ENCODE measurements at regions not wholly inside any gene's neighbourhood (a gene's known extent, or its start where the extent isn't known, plus 50 kb on each side); places are given as distances from the start of the nearest gene placed in this dataset.

- CTCF ChIA-PET (ENCODE audit: low intra/inter-chr PET ratio, low total read pairs) = no interaction called here
- intact Hi-C loops (cut with micrococcal nuclease; ENCODE audit: unreplicated experiment) = no loop called here
Observed at GRCh38 chr2:789529-789928, 112.3 kb upstream of the TMEM18 start.

GRCh38 chr2:788227-789032, 111.2 kb upstream of the TMEM18 start:
- Histone ChIP-seq H3K36me3 (replicated peaks in 1 of 2; ENCODE audit: control insufficient read depth in 1 of 2, insufficient read depth in 2 of 2, low read length in 2 of 2) (no peaks in the 10 kb centered on the region), H3K4me3 (replicated peaks in 1 of 3; ENCODE audit: insufficient read depth in 1 of 3, low read depth in 2 of 3, low read length in 3 of 3) (no peak overlapping the region), H3K9ac (ENCODE audit: insufficient read depth, low read depth, low read length) (no peak overlapping the region), H3K4me1 (ENCODE audit: insufficient read depth, low read length) (no peaks in the 10 kb centered on the region), H3K79me2 (ENCODE audit: insufficient read depth, low read length) (no peaks in the 10 kb centered on the region), H3K4me2 (ENCODE audit: low read depth, low read length) (no peak overlapping the region), H3K27me3 (ENCODE audit: control insufficient read depth in 1 of 2, insufficient read depth in 2 of 2, low read length in 2 of 2) (peaks cover 0 to 27% of the 10 kb centered on the region in 2 experiments; a peak in 3 of 5 replicates), H4K20me1 (ENCODE audit: insufficient read depth, low read length) (no peaks in the 10 kb centered on the region; the same call in 1 of the 2 replicates), H3K27ac (ENCODE audit: extremely low read length, insufficient read depth, low read length) (no peak overlapping the region), H2AFZ (ENCODE audit: low read length) (no peak overlapping the region), H3K9me3 (ENCODE audit: low read length) (no peaks in the 10 kb centered on the region; the same call in 1 of the 2 replicates)
- ChIA-PET CTCF (ENCODE audit: low intra/inter-chr PET ratio, low total read pairs) (no interaction called here), POLR2A (no interaction called here)
- no TSS peak for BruUV-seq (replicated peaks)
- FAIRE-seq (no peak), ATAC-seq (no peak), DNase-seq (ENCODE audit: low spot score) (no peak)
- TF ChIP-seq RFXANK (CRISPR knock-in tag; IDR thresholded peaks at IDR 0.05) (no peak), HOXA3 (CRISPR knock-in tag; IDR thresholded peaks at IDR 0.05) (no peak)
- in situ Hi-C loops (cut with HindIII; ENCODE audit: extremely low pct_ligation_motif_present, low pct_unique_long_range_greater_than_20kb) = no loop called here
- intact Hi-C loops (cut with micrococcal nuclease; ENCODE audit: unreplicated experiment) = no loop called here
- 32% methylated on average over 14 of the region's 17 CpGs for WGBS (ENCODE audit: low lambda C conversion rate)

More at GRCh38 chr2:789529-789928, 112.3 kb upstream of the TMEM18 start:
- FAIRE-seq = no peak
- H3K27ac ChIP-seq (ENCODE audit: extremely low read length, insufficient read depth, low read length) = no peak overlapping the region
- H3K4me1 ChIP-seq (ENCODE audit: insufficient read depth, low read length) = no peaks in the 10 kb centered on the region
- no peak overlapping the region for H3K9ac ChIP-seq (ENCODE audit: insufficient read depth, low read depth, low read length)
- H2AFZ ChIP-seq (ENCODE audit: low read length) = no peak overlapping the region
- no peak for DNase-seq (ENCODE audit: low spot score)
- BruUV-seq (replicated peaks) = no TSS peak
- no peak overlapping the region for H3K4me3 ChIP-seq (replicated peaks in 1 of 3; ENCODE audit: insufficient read depth in 1 of 3, low read depth in 2 of 3, low read length in 3 of 3)
- H3K9me3 ChIP-seq (ENCODE audit: low read length) = no peaks in the 10 kb centered on the region; the same call in 1 of the 2 replicates
- H3K27me3 ChIP-seq (ENCODE audit: control insufficient read depth in 1 of 2, insufficient read depth in 2 of 2, low read length in 2 of 2) = peaks cover 0 to 33% of the 10 kb centered on the region in 2 experiments; a peak in 4 of 5 replicates
- H3K36me3 ChIP-seq (replicated peaks in 1 of 2; ENCODE audit: control insufficient read depth in 1 of 2, insufficient read depth in 2 of 2, low read length in 2 of 2) = no peaks in the 10 kb centered on the region
- no peak overlapping the region for H3K4me2 ChIP-seq (ENCODE audit: low read depth, low read length)
- ATAC-seq = no peak
- 7% methylated on average over 2 of the region's 3 CpGs for WGBS (ENCODE audit: low lambda C conversion rate)
- POLR2A ChIA-PET = no interaction called here
- in situ Hi-C loops (cut with HindIII; ENCODE audit: extremely low pct_ligation_motif_present, low pct_unique_long_range_greater_than_20kb) = no loop called here
- H4K20me1 ChIP-seq (ENCODE audit: insufficient read depth, low read length) = no peaks in the 10 kb centered on the region; the same call in 1 of the 2 replicates
- no peaks in the 10 kb centered on the region for H3K79me2 ChIP-seq (ENCODE audit: insufficient read depth, low read length)
- TF ChIP-seq JUNB (CRISPR knock-in tag; IDR thresholded peaks at IDR 0.05; ENCODE audit: borderline replicate concordance) = no peak
- no peak for TF ChIP-seq RNF2 (conservative IDR thresholded peaks at IDR 0.05; ENCODE audit: low read depth)
